ENCODE measurements at regions not wholly inside any gene's neighbourhood (a gene's known extent, or its start where the extent isn't known, plus 50 kb on each side); places are given as distances from the start of the nearest gene placed in this dataset.

DNA sequence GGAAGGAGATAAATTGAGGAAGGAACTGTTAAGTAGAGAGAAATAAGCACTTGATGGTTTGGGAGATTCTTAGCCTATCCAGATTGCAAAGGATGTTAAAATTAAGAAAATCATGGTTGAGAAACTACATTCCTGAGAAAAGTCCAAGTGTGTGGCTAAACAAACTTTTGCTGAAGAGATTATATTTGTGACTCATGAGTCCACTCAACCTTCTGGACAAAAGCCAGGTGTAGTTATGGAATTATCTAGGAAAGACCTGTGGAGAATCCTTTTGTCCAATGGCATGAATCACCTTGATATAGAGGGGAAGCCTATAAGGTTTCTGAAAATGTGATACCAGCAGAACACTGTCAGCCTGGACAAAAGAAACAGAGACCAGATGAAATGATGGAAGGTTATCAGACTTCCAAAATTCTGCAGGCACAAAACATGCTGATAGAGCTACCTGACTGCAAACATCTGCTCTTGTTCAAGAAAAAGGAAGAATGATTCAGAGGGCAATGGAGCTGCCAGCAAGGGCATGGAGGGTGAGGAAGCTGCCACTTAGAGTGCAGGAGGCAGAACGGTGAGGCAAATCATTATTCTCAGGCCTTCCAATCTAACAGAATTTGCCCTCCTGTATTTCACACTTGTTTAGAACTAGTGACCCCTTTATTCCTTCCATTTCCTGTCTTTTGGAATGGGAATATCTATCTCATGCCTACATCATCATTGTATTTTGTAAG is 300.6 kb upstream of the PRMT6 start:
- peak; percentile 69 for DNase-seq (ENCODE audit: low spot score)

DNA sequence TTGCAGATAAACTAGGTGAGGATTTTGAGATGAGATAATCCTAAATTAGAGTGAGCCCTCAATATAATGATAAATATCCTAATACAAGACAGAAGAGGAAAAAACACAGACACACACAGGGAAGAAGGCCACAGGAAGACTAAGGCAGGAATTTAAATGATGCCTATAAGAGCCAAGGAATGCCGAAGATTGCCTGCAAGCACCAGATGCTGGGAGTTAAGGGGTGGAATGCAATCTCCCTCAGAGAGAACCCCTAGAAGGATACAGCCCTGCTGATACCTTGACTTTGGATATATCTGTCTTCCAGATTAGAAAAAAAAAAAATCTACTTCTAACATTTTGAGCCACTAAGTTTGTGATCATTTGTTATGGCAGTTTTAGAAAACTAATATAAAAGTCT is 299.7 kb upstream of the PRMT6 start:
- peak; percentile 48 for DNase-seq (ENCODE audit: low spot score)

DNA sequence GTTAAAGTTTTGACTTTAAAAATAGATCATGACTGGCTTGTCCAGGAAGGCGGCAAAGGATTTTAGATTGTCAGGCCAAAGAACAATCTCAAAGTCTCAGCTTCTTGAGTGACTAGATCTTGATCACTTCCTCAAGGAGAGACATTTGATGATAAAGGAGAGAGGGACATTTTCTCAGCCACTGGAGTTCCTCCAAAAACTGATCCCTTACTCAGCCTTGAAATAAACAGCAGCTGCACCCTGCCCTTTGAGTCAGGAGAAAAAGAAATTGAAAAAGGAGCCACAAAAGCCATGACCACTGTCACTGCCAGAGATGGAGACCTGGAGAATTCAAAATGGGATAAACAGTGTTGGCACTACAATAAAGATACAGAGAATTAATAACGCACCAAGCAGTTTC is 288.4 kb upstream of the PRMT6 start:
- no peak for DNase-seq (ENCODE audit: low spot score)

DNA sequence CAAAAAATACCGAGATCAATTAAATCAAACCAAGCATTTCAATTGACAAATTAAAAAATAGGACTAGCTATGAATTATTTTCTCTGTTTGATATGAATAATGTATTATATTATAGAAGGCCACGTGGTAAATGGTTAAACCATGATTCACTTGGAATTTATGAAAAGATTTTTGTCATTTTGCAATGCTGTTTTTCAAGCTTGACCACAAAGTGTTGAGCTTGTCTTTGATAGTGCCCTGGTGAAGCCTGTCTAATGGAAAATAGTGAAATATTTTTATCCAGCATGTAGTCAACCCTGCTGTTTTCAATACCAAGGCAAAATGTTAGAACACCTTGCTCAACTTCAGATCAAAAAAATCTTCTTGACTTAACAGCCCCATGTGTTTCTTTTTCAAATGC is 288.0 kb upstream of the PRMT6 start:
- no peak for DNase-seq (ENCODE audit: low spot score)

DNA sequence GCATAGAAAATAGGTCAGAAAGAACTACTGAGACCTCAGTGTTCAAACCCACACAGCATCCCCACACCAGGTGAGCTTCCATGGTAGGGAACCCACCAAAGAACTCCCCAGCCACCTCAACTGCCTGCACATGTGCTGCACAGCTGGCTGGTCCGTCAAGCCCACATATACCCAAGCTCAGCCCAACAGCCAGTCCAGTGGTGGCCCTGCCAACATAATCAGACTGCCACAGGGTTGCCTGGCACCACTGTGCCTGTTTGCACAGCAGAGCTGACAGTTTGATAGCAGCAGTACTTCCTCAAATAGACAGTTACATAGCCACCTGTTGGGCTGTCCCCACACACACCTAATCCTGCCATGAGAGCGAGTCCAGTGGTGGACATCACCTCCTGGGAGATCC is 283.3 kb upstream of the PRMT6 start:
- DNase-seq (ENCODE audit: low spot score): no peak

DNA sequence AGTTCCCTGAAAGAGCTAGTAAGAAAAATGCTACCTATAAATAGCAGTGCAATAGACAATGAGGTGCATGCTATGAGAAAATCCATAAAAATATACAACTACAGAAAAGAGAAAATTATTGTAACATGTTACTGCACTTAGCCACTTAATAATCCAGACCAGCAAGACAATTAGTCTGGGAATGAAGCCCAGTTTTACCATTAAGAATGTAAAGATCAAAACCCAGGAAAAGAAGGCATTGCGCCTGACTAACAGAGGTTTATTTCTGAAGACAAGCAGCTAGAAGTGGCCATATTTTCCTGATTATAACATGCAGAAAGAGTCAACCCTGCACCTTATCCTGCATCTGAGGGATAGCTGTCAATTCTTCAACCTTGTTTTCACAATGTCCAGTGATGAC is 276.4 kb upstream of the PRMT6 start:
- no peak for DNase-seq (ENCODE audit: low spot score)

DNA sequence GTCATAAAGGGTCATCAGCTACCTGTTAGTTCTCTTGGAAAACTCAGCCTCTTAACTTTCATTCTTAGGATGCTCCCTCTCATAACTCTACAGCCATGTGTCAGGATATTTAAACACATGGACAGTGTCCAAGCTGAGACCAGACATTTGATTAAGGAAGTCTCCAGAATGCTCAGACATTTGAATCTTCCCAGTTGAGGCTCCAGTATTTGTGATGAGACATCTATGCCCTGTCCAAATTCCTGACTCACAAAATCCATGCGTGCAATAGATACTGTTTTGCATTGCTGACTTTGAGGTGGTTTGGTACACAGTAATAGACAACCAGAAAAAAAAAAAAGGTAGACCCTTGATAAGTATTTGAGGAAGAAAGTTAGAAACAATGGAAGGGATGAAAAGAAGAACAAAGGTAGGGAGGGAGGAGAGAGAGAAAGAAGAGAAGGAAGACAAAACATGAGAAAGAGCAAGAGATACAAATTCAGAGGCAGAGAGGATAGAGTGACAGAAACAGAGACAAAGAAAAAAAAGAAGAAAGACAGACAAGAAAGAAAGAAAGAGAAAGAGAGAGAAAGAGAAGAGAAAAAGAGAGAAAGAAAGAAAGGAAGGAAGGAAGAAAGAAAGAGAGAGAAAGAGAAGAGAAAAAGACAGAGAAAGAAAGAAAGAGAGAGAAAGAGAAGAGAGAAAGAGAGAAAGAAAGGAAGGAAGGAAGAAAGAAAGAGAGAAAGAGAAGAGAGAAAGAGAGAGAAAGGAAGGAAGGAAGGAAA is 275.5 kb upstream of the PRMT6 start:
- no peak for DNase-seq (ENCODE audit: low spot score)

DNA sequence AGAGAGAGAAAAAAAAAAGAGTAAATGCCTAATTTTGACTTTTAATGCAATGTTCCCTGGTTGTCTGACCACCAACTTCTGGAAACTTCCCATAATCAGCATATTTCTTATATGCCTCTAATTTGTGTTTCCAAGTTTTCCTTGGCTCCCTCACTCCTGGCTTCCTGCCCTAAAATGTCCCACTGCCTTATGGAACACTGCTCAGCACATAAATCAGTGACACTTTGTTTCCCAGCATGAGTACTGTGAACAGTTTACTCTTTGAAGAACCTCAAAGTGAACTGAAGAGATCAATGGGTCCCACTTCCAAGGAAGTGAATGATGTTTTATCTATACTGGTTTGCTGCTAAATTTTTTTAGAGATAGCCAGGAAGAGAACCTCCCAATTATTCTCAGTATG is 271.3 kb upstream of the PRMT6 start:
- peak; percentile 54 for DNase-seq (ENCODE audit: low spot score)

DNA sequence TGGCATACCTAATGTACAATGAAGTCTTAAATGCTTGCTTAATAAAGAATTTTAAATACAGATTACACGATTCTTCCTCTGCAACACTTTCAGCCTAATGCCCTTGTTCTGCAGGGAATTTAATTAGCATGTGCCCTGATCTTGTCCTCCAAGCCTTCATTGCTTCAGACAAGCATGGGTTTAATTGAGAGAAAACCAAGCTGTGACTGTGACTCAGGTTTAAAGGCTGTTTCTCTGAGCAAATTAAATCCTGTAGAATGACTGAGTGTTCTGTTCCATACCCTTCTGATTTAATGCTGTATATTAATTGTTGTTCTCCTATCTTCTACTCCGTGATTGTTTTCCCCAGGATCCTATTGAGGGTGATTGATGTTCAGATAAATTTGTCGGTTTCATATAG is 269.0 kb upstream of the PRMT6 start:
- peak; percentile 85 for DNase-seq (ENCODE audit: low spot score)

DNA sequence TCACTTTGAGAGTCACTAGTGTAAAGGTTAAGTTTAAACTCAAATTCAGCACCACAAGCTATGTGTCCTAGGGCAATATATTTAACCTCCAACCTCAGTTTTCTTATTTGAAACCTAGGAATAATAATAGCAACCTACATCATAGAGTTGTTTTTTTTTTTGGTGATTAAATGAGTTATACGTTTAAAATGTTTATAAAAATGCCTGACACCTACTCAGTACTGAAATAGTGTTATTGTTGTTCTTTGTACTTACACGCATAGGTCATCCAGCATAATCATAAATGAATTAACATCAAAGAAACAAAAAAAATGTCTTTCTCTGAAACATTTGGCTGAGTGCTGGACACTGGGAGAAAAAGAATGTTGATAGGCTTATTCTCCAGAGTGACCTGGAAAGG is 266.8 kb upstream of the PRMT6 start:
- peak; percentile 38 for DNase-seq (ENCODE audit: low spot score)

DNA sequence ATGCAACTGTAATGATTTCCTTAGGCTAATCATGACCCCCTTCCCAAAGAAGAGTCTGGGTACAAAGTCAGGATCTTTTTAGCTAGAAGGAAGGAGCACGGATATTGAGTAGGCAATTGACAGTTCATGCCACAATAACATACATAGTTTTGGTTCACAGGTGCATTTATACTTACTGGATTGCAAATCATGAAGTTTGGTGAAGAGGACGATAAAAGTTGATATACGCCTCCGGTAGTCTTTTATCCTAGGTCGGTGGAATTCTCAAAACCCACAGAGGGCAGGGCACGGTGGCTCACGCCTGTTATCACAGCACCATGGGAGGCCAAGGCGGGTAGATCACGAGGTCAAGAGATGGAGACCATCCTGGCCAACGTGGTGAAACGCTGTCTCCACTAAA is 265.4 kb upstream of the PRMT6 start:
- peak; percentile 52 for DNase-seq (ENCODE audit: low spot score)

DNA sequence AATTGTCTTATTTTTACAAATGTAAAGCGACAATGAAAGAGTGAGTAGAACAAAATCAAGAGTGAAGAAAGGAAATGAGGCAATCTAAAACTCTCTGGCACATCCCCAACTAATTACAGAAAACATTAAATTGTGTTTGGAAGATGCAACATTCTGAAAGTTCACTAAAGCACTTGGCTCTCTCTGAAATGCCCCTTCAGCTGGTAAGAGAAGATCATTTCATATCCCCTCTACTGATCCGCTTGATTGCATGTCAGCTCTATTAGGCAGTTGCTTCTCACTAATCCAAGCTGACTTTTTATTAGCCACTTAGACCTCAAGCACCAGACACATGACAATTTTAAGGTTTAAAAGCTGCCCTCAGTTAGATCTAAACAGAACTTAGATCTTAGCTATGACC is 262.8 kb upstream of the PRMT6 start:
- DNase-seq (ENCODE audit: low spot score): peak; percentile 83

DNA sequence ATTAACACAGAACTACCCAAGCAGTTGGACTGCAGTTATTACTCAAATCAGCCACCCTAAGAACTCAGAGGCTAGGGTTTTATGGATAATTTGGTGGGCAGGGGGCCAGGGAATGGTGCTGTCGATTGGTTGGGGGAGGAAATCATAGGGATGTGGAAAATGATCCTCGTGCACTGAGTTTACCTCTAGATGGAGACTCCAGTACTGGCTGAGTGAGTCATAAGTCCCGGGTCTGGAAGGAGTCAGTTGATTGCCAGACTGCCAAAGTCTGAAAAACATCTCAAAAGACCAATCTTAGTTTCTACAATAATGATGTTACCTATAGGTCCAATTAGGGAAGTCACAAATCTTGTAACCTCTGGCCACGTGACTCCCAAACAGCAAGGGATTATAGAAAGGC is 257.5 kb upstream of the PRMT6 start:
- peak; percentile 90 for DNase-seq (ENCODE audit: low spot score)

DNA sequence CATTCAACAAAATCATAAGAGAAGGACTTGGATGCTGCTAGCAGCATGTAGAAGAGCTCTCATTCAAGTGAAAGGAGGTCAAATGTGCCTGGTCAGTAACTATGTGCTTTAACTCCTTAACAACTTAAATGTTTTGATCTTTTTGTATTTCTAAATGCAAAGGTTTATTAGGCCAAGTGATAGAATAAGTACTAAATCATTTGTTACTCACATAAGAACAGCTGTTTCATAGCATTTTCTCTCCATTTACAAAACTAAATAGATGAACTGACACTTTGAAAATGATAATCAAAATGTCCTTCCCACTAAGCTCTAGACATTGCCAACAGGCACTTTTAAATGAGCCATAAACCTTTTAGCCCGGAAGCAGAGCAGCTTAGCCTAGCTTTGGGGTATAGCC is 254.3 kb upstream of the PRMT6 start:
- no peak for DNase-seq (ENCODE audit: low spot score)

DNA sequence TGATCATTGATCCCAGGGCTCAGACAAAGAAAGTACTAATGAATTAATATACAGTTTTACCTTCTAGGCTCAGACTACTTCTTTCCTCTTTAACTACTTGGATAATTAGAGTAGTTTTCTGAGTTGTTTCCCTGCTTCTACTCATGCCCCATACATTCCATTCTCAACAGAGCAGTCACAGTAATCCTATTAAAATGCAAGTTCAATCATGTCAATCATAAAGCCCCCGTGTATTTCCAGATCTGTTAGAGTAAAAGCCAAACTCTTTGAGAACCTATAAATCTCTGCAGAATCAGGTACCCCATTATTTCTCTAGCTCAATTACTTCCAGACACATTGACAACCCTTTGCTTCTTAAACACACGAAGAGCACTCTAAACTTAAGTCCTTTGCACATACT is 242.1 kb upstream of the PRMT6 start:
- DNase-seq (ENCODE audit: low spot score): peak; percentile 80

DNA sequence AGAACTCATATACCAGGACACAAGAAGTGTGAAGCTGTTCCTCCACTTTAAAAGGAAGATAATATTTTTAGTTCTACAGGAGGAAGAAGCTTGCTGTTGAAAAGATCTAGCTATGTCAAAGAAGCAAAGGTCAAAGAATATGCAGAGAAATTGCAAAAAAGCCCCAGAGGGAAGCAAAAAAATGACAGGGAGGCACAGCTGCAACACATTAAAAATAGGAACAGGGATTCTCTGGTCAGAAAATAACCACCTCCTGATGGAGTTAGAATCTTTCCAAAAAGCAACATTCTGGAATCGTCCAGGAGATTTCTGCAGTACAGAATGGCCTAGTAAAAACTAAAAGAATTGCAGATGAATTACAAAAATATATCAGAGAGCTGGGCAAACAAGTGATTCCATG is 238.9 kb upstream of the PRMT6 start:
- DNase-seq (ENCODE audit: low spot score): no peak

DNA sequence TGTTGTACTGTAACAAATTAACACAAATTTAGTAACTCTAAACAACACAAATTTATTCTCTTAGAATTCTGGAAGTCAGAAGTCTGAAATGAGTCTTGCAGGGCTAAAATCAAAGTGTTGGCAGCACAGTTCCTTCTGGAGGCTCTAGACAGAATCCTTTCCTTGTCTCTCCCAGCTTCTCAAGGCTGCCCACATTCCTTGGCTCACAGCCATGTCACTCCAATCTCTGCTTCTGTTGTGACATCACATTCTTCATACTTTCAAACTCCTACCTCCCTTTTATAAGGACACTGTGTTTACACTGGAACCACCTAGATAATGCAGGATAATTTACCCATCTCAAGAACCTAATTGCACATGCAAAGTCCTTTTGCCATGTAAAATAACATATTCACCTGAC is 225.0 kb upstream of the PRMT6 start:
- no peak for DNase-seq (ENCODE audit: low spot score)

DNA sequence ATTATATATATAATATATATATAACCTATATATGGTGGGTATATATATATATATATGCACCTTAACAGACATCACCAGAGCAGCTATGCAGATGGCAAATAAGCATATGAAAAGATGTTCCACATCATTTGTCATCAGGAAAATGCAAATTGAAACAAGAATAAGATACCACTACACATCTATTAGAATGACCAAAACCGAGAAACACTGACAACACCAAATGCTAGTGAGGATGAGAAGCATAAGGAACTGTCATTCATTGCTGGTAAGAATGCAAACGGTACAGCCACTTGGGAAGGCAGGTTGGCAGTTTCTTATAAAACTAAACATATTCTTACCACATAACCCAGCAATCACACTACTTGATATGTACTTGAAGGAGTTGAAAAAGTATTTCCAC is 219.8 kb upstream of the PRMT6 start:
- no peak for DNase-seq (ENCODE audit: low spot score)

DNA sequence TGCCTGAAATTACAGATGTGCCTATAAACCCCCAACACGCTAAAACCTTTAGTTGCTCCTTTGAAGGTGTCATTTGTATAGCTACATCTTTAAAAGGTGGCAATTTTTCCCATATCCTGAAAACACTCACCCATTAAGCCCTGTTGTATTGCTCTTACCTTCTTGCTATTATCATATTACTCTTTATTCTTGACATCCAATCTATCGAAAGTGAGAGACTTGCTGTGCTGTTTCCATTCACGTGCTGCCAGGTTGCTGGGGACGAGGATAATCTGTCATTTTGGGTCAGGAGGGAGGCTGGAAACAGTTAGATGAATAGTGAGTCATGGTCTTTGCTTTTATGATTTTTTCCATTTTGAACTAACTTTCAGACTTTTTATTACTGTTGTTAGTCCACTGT is 213.0 kb upstream of the PRMT6 start:
- no peak for DNase-seq (ENCODE audit: low spot score)

DNA sequence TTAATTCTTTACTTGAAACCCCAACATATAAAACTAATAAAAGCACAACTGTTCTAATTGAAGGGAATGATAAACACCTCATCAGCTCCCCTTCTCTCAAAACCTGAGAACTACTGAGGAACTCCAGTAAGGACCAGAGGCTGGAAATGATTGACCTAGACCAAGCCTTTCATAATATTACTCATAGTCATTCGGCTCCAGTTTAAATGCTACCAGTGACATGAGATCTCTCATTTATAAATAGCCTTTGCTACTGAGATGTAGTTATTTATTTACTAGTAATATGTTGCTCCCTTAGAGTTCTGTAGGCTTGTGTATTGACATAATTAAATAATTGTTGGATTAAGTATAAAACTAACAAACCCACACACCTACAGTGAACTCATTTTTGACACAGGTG is 209.8 kb upstream of the PRMT6 start:
- DNase-seq (ENCODE audit: low spot score): no peak

DNA sequence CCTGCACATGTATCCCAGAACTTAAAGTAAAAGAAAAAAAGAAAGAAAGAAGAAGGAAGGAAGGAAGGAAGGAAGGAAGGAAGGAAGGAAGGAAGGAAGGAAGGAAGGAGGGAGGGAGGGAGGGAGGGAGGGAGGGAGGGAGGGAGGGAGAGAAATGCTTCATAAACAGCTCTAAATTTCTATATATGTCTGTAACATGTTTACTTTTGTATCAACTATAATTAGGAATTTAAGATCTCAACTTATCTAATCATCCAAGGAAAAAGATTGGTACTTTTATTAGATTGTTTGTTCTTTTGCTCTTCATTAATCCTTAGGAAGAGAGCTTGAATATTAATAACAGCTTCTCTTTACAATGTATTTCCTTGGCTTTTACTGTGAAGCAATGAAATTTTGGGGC is 195.4 kb upstream of the PRMT6 start:
- no peak for DNase-seq (ENCODE audit: low spot score)

DNA sequence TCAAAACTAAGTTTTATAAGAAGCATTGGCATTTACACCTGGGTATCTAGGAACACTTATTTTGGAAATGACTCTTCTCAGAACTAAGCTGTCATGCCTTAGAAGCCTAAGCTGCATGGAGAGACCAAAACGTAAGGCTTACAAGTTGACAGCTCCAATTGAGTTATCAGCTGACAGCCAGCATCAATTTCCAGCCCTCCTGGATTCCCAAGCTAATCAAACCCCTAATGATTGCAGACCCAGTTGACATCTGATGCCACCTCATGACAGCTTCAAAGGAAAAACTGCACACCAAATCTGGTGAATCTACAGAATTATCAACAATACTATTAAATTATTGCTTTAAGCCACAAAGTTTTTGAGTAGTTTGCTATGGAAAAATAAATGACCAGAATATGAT is 187.6 kb upstream of the PRMT6 start:
- DNase-seq (ENCODE audit: low spot score): no peak

DNA sequence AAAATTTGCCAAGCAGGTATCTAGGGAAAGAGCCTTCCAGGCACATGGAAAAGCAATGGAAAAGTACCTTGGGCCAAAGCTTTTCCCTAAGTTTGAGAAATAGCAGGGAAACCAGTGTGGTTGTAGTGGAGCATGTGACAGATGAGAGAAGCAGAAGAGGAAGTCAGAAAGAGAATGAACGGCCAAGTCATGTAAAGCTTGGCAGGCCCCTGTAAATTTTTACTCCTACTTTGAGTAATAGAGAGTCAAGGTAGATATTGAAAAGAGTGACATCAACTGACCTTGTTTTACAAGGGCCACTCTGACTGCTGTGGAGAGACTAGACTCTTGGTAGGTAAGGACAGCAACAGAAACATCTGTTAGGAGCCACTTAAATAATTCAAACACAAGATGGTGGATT is 180.9 kb upstream of the PRMT6 start:
- no peak for DNase-seq (ENCODE audit: low spot score)

DNA sequence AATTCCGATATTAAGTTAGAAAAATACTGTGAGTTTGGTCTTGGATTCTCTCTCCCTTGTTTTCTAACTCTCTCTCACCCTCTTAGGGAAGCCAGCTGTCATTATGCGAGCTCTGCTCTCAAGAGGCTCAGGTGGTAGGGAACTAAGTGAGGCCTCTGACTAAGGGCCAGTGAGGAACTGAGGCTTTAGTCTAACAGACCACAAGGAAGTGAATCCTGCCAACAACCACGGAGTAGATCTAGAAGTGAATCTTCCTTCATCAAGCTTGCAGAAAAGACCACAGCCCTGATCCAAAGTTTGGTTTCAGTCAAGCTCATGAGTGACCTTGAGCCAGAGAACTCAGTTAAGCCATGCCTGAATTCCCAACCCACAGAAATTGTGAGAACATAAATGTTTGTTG is 180.1 kb upstream of the PRMT6 start:
- DNase-seq (ENCODE audit: low spot score): no peak
